Chondrocyte (in vitro differentiated cells): ENCODE measurements at regions not wholly inside any gene's neighbourhood (a gene's known extent, or its start where the extent isn't known, plus 50 kb on each side); places are given as distances from the start of the nearest gene placed in this dataset.

ENCODE experiments used
- DNase-seq: peaks from one replicate; pipeline ENCODE4 v3.0.0; 2021; ENCODE audit warnings: mixed read lengths, low spot score
- H3K27ac Mint-ChIP-seq: one replicate; pipeline ENCODE4 v1.8.0; 2021; ENCODE audit warnings: mild to moderate bottlenecking, moderate library complexity, mixed read lengths; ENCODE audit not compliant: unreplicated experiment
- H3K27me3 Mint-ChIP-seq: 2 replicates; pipeline ENCODE4 v1.8.0; 2021; ENCODE audit warnings: low read depth, mixed read lengths
- H3K36me3 Mint-ChIP-seq: 2 replicates; pipeline ENCODE4 v1.8.0; 2021; ENCODE audit warnings: low read depth, mixed read lengths
- H3K4me1 Mint-ChIP-seq: 2 replicates; pipeline ENCODE4 v1.8.0; 2021; ENCODE audit warnings: low read depth, mild to moderate bottlenecking, mixed read lengths
- H3K4me3 Mint-ChIP-seq: one replicate; pipeline ENCODE4 v1.8.0; 2021; ENCODE audit warnings: mild to moderate bottlenecking, moderate library complexity, mixed read lengths; ENCODE audit not compliant: unreplicated experiment
- H3K9me3 Mint-ChIP-seq: 2 replicates; pipeline ENCODE4 v1.8.0; 2021; ENCODE audit warnings: low read depth, mixed read lengths
- TF ChIP-seq, protein P1 (sequence below): fragments of 200-600 bp; sonication (generic); IDR thresholded peaks from 2 replicates; pipeline ENCODE4 v1.5.0; 2021; ENCODE audit warnings: antibody characterized with exemption, mild to moderate bottlenecking, moderate library complexity

GRCh38 chr10:84944187-84944586 lies 615.8 kb downstream of the CCSER2 start:
- Mint-ChIP-seq H3K27me3 (no peaks in the 10 kb centered on the region), H3K27ac (no peak overlapping the region)

GRCh38 chr10:84945791-84946190 lies 617.4 kb downstream of the CCSER2 start:
- no peak overlapping the region for H3K4me3 Mint-ChIP-seq
- TF ChIP-seq, protein P1, sequence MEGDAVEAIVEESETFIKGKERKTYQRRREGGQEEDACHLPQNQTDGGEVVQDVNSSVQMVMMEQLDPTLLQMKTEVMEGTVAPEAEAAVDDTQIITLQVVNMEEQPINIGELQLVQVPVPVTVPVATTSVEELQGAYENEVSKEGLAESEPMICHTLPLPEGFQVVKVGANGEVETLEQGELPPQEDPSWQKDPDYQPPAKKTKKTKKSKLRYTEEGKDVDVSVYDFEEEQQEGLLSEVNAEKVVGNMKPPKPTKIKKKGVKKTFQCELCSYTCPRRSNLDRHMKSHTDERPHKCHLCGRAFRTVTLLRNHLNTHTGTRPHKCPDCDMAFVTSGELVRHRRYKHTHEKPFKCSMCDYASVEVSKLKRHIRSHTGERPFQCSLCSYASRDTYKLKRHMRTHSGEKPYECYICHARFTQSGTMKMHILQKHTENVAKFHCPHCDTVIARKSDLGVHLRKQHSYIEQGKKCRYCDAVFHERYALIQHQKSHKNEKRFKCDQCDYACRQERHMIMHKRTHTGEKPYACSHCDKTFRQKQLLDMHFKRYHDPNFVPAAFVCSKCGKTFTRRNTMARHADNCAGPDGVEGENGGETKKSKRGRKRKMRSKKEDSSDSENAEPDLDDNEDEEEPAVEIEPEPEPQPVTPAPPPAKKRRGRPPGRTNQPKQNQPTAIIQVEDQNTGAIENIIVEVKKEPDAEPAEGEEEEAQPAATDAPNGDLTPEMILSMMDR = no peak
- H3K36me3 Mint-ChIP-seq = no peaks in the 10 kb centered on the region
- H3K27me3 Mint-ChIP-seq = peaks cover 3% of the 10 kb centered on the region
- no peak for DNase-seq
- H3K27ac Mint-ChIP-seq = no peak overlapping the region
- H3K9me3 Mint-ChIP-seq = no peaks in the 10 kb centered on the region
- no peaks in the 10 kb centered on the region for H3K4me1 Mint-ChIP-seq

More at GRCh38 chr10:84944187-84944586, 615.8 kb downstream of the CCSER2 start:
- H3K9me3 Mint-ChIP-seq = no peaks in the 10 kb centered on the region
- TF ChIP-seq, protein P1 = no peak
- no peaks in the 10 kb centered on the region for H3K36me3 Mint-ChIP-seq
- no peak overlapping the region for H3K4me3 Mint-ChIP-seq
- H3K4me1 Mint-ChIP-seq = no peaks in the 10 kb centered on the region
- DNase-seq = no peak

- Mint-ChIP-seq H3K4me3 (no peak overlapping the region), H3K9me3 (no peaks in the 10 kb centered on the region), H3K36me3 (no peaks in the 10 kb centered on the region), H3K27ac (no peak overlapping the region), H3K4me1 (no peaks in the 10 kb centered on the region), H3K27me3 (peaks cover 3% of the 10 kb centered on the region)
- DNase-seq = no peak
- TF ChIP-seq, protein P1 = no peak
Measured at GRCh38 chr10:84946904-84947303, 618.5 kb downstream of the CCSER2 start.

DNA sequence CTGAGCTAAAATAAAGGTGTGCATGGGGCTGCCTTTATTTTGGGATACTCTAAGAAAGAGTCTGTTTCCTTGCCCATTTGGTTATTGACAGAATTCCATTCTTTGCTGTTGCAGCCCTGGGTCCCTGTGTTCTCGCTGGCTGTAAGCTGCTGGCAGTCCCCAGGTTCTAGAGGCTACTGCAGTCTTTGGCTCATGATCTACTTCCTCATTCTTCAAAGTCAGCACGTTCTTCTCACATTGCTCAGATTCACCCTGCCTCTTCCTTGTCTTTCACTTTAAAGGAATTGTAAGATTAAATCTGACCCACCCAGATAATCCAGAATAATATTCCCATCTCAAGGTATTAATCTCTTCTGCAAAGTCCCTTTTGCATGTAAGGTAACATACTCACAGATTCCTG lies 620.3 kb downstream of the CCSER2 start:
- Mint-ChIP-seq H3K4me3 (no peak overlapping the region), H3K4me1 (no peaks in the 10 kb centered on the region), H3K9me3 (no peaks in the 10 kb centered on the region)

GRCh38 chr10:84951616-84952015 lies 623.2 kb downstream of the CCSER2 start:
- Mint-ChIP-seq H3K27me3 (peaks cover 5% of the 10 kb centered on the region), H3K36me3 (no peaks in the 10 kb centered on the region), H3K4me3 (no peak overlapping the region), H3K9me3 (no peaks in the 10 kb centered on the region), H3K4me1 (no peaks in the 10 kb centered on the region), H3K27ac (no peak overlapping the region)
- DNase-seq = no peak
- TF ChIP-seq, protein P1 = no peak

More for the DNA sequence above, 620.3 kb downstream of the CCSER2 start:
- Mint-ChIP-seq H3K27me3 (peaks cover 3% of the 10 kb centered on the region), H3K36me3 (no peaks in the 10 kb centered on the region), H3K27ac (no peak overlapping the region)
- DNase-seq = no peak
- TF ChIP-seq, protein P1 = no peak
